Hippocampal formation (tissue), 2 donors: ENCODE measurements at regions not wholly inside any gene's neighbourhood (a gene's known extent, or its start where the extent isn't known, plus 50 kb on each side); places are given as distances from the start of the nearest gene placed in this dataset.
"Not testable (repeated sequence)": the region's sequence is repeated elsewhere in the genome, so short reads cannot be mapped to it uniquely, and the experiment has no call there.

Source experiments
- DNase-seq, 2 donors: peaks; one replicate each; lab custom pipeline; 2025; lab: John Stamatoyannopoulos, UW

GRCh38 chr7:96770758-96771157 lies 61.1 kb upstream of the SEM1 start:
- DNase-seq: no peak

GRCh38 chr7:96772139-96772694 lies 62.6 kb upstream of the SEM1 start:
- no peak for DNase-seq

- DNase-seq: no peak
These were observed 63.8 kb upstream of the SEM1 start for GRCh38 chr7:96773483-96773882.

GRCh38 chr7:96774358-96774757 lies 64.7 kb upstream of the SEM1 start:
- no peak for DNase-seq

- DNase-seq: no peak
These were observed 65.4 kb upstream of the SEM1 start for GRCh38 chr7:96775046-96775445.

- DNase-seq: no peak
These were observed 68.6 kb upstream of the SEM1 start for GRCh38 chr7:96778263-96778662.

- DNase-seq: no peak
These were observed 72.3 kb upstream of the SEM1 start for GRCh38 chr7:96781919-96782318.

GRCh38 chr7:96782686-96783298 lies 73.1 kb upstream of the SEM1 start:
- not testable (repeated sequence) for DNase-seq

- DNase-seq: no peak
These were observed 75.0 kb upstream of the SEM1 start for GRCh38 chr7:96784597-96784996.

GRCh38 chr7:96786261-96786997 lies 76.8 kb upstream of the SEM1 start:
- peak in 1 of 2 donors; percentile 1 for DNase-seq

- no peak for DNase-seq
These were observed 77.4 kb upstream of the SEM1 start for GRCh38 chr7:96786998-96787395.

GRCh38 chr7:96789914-96790313 lies 80.3 kb upstream of the SEM1 start:
- DNase-seq: no peak

GRCh38 chr7:96792115-96792514 lies 82.5 kb upstream of the SEM1 start:
- no peak for DNase-seq

- no peak for DNase-seq
These were observed 84.4 kb upstream of the SEM1 start for GRCh38 chr7:96794063-96794462.

- no peak for DNase-seq
These were observed 90.5 kb upstream of the SEM1 start for GRCh38 chr7:96800122-96800521.

GRCh38 chr7:96800824-96801223 lies 91.2 kb upstream of the SEM1 start:
- DNase-seq: peak in 1 of 2 donors; percentile 50

GRCh38 chr7:96819111-96819700 lies 109.6 kb upstream of the SEM1 start:
- DNase-seq: no peak

GRCh38 chr7:96821131-96821530 lies 111.5 kb upstream of the SEM1 start:
- DNase-seq: not testable (repeated sequence)

- DNase-seq: no peak
These were observed 113.2 kb upstream of the SEM1 start for GRCh38 chr7:96822824-96823223.

- peak in 1 of 2 donors; percentile 39 for DNase-seq
These were observed 113.6 kb upstream of the SEM1 start for GRCh38 chr7:96823274-96823673.

- peak in 1 of 2 donors; percentile 3 for DNase-seq
These were observed 115.0 kb upstream of the SEM1 start for GRCh38 chr7:96824686-96825085.

GRCh38 chr7:96825285-96825684 lies 115.6 kb upstream of the SEM1 start:
- DNase-seq: no peak

GRCh38 chr7:96826089-96826488 lies 116.4 kb upstream of the SEM1 start:
- DNase-seq: no peak
